DMS 273 (cell line): ENCODE measurements at regions not wholly inside any gene's neighbourhood (a gene's known extent, or its start where the extent isn't known, plus 50 kb on each side); places are given as distances from the start of the nearest gene placed in this dataset.
A peak's percentile ranks its signal among the peaks of the same experiment; 100 is the strongest.

ENCODE experiments used
- DNase-seq: peaks from one replicate; lab custom pipeline; 2025; ENCODE audit not compliant: unreplicated experiment; lab: John Stamatoyannopoulos, UW

DNA sequence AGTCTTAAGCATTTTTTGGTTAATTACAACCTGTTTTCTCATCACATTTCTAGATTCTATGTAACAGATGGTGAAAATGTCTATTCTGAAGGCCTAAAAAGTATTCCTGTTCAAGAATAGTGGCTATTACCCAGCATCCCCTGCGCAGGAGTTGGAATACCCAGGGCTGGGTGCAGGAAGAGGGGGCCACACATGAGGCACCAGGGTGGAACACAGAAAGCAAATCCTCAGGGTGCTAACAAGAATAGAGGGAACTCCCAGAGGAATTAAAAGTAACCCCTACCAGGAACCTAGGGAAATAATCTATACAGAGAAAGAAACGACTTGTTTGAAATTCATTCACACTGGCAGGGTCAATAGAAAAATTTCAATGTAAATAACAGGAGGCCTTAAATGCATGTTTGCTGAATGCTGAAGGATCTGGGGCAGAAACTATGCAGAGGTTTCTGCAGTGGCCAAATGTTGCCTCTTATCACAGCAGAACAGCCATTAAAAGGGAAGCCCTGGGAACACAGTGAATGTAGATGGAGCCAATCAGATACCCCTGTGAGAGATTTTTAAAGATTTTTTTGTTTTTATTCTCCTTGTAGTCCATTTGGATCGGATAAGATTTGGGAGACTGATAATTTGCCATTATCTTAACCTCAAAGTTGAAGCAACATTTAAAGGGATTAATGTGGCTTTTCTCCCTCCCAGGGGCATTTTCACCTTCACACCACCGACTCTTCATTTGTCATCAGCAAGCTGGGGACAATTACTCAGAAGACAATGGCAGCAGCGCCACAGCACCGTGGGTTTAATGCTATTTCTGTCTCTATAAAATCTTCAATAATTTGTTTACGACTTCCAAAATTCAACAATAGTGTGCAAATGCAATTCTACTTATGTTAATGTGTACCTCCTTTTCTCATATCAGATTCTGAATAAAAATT, 196.0 kb upstream of the PSMD7 start:
- DNase-seq = no peak

DNA sequence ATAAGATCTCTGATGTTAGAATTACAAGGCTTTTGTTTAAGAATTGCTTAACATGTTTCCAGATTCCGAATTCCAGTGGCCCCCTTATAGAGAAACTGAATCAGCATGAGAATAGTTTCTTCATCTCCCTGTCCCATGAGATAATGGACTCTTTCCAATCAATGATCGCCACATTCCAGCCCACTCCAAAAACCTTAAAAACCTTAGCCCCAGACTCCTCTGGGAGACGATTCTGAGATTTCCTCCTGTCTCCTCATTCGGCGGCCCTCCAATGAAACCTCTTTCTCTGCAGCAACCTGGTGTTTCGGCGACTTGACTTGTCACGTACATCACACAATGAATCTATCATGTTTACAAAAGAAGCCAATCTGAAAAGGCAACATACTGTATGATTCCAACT, 197.1 kb upstream of the PSMD7 start:
- no peak for DNase-seq

DNA sequence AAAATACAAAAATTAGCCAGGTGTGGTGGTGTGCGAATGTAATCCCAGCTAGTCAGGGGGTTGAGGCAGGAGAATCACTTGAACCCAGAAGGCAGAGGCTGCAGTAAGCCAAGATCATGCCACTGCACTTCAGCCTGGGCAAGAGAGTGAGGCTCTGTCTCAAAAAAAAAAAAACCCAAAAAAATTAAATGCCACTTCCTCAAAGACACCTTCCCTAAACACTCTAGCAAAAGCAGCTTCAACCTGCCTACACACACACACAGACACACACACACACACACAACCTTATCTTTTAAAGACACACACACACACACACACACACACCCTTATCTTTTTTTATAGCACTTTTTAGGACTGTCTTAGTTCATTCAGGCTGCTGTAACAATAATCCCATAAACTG, 201.7 kb upstream of the PSMD7 start:
- no peak for DNase-seq

DNA sequence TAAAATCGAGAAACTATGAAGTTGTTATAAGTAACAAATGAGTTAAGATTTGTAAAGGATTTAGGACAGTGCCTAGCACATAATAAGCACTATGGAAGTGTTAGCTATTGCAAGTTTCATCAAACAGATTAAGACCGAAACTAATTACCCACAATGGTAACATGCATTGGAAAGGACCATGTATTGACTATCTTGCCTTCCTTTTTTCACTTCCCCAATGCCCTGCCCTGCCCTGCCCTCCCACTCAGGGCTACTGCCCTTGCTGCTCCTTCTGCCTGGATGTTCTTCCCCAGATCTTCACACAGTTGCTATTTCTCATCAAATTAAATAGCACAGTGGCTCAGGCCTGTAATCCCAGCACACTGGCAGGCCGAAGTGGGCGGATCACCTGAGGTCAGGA, 202.1 kb upstream of the PSMD7 start:
- DNase-seq = no peak

DNA sequence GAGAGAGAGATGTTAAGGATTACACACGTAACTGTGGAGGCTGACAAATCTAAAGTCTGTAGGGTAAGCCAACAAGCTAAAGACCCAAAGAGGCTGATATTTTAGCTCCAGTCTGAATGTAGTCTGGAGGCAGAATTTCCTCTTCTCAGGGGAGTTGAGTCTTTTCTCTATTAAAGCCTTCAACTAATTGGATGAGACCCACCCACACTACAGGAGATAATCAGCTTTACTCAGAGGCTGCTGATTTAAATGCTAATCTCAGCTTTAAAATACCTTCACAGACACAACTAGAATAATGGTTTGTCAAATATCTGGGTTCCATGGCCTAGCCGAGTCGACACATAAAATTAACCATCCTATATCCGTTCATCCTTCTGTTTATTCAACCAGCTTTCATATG, 204.3 kb upstream of the PSMD7 start:
- DNase-seq = no peak

DNA sequence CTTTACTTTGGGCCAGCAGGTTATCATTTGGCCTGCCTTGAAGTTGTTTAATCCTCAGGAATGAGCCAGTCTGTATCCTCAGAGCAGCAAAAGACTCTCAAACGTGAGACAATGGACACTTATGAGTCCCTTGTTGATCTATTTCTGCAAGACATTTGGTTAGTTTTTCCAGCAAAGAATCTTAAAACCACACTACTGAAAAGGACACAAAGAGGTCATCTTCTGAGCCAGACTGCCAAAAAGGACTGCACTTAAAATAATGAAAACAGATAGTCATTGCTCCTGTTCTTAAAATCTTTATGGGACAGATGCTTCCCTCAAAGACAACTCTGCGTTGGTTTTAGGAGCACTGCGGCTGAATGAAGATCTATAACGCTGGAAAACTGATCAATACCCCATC, 205.7 kb upstream of the PSMD7 start:
- DNase-seq = no peak

DNA sequence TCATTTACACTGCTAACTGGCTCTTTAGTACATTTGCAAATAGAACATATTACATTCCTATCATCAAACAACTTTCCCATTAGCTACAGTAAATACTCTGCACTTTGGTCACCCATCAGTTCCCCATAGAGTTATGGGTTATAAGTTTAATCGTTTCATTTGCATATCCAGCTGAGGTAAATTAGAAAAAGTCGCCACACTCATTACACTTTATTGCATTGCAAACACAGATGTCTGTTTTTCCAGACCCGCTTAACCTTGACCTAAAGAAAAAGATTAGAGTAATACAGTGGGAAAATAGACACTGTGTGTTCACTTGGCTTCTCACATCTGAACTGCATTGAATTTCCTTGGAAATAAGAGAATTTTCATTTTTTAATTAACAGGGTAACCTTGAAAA, 213.1 kb upstream of the PSMD7 start:
- DNase-seq = no peak

DNA sequence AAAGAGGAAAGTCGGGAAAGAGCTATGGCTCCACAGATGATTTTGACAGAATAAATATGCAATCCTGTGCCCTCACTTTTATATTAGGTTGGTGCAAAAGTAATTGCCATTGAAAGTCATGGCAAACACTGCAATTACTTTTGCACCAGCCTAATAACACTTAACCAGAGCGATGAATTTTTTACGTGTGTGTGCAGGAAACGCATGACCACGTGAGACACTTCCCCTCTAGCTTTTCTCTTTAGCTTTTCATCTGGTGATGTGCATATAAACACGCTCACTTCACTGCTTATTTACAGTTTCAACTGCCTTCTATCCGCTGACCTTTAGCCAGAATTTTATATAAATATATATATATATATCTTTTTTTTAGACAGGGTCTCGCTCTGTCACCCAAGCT, 216.3 kb upstream of the PSMD7 start:
- no peak for DNase-seq

DNA sequence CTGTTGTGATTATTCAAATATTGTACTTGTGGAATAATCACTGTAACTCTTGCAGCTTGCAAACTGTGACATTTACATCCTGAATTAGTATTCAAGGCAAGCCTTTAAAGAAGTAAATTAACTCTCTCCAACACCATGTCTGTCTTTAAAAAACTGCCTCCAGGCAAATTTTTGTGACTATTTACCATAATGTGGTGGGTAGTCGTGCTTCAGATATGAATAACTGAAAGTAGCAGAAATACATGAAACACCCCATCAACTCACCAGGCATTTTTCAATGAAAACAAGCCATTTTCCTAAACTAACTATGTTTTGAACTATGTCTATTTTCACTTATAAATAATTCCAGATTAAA, 217.4 kb upstream of the PSMD7 start:
- no peak for DNase-seq

DNA sequence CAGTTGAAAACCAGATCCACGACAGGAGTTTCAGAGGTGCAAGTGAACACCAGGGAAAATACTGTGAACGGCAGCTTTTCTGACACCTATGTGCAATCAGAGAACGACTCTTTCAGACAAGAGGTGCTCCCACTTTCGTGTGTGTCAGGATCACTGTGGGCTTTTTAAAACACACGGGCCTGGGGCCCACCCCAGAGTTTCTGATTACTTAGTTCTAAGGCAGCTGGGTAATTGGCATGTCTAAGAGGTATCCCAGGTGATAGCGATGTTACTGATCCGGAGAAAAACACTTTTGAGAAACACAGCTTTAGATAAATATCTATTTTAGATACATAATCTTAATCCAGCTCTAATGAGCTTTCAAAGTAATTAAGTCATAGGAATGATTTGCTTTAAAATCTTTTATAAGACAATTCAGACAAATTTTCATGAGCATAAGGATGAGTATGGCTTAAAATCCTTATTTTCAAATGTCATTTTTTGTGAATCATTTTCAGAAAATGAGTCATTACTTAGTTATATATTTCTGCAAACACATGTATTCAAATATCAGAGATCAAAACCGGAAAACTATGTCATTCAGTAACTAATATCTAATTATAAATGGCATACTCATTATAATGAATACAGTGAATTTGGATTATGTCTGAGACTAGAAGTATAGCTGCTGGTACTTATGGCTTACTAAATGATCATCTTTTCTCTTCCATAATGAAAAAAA, 217.9 kb upstream of the PSMD7 start:
- DNase-seq = no peak

DNA sequence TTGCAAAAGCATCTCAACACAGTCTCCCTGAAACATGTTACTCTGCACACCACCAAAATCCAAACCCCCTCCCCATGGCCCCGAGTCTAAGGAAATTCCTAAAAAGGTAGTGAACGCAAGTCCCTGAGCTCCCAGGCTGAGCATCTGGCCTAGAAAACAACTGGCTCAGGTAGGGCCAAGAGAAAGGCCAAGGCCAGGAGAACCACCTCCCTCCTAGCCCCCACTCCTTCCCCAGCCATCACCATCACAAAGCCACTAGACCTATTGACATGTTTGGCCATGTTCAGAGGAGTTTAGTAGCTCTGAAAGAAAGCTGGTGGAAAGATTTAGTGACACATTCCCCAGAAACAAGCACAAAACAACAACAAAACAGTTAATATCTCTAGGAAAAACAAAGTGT, 220.0 kb upstream of the PSMD7 start:
- no peak for DNase-seq

DNA sequence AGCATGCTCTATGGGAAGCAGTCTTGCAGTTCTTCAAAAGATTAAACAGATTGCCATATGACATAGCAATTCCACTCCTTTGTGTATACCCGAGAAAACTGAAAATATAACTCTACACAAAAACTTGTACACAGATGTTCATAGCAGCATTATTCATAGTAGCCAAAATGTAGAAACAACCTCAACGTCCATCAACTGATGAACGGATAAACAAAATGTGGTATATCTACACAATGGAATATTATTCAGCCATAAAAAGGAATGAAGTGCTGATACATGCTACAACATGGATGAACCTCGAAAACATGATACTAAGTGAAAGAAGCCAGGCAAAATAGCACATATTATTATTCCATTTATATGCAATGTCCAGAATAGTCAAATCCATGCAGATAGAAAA, 221.2 kb upstream of the PSMD7 start:
- no peak for DNase-seq

DNA sequence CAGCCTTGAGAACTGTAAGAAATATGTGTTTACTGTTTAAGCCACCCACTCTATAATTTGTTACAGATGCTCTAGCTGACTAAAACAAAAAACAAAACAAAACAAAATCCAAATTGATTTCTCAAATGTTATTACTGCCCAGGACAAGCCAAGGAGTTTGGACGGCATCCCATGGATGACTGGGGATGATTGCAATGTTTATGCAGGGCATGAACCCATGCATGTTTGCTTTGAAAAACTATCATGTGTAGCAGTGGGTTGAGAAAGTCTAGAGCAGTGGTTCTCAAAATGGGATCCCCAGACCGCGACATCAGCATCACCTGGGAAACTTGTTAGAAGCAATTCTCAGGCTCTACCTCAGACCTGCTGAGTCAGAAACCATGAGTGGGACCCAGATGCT, 223.2 kb upstream of the PSMD7 start:
- DNase-seq = no peak

DNA sequence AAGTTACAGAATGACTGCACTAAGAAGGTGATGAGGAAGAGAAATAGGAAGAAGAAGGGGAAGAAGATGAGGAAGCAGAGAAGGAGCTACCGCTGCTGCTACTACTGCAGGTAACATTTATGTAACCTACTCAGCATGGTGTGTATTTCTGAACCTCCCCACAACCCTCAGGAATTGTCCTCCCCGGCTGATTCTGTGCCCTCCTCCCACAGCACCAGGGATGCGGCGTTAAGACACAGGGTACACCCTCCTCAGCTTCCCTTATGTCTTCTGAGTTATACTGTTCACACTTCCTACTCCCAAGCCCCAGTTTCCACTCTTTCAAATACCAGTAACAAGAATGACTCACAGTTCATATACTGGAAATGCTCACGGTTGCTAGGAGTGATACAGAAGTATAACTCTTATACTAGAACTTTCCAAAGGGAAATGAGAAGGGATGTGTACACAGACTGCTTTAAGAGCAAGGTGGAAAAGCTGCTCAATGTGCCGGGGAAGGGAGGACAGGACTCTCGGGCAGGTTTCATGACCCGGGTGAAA, 224.5 kb upstream of the PSMD7 start:
- no peak for DNase-seq

DNA sequence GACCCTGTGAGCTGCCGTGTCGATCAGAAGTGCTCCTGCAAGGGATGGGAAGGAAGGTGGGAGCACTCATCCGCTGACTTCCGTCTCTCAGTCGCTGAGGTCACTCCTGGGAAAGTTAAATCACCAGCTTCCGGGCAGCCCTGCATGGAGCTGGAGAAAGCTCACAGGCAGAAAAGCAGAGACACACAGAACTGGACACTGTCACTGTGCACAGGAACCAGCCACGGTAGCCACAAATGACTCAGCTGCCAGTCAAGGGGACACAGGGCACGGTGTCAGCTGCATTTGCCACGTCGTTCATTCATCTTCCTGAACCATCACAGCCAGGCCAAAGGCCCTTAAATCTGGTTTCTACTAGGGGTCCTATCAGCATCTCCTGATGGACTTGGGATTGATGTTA, 226.4 kb upstream of the PSMD7 start:
- no peak for DNase-seq

DNA sequence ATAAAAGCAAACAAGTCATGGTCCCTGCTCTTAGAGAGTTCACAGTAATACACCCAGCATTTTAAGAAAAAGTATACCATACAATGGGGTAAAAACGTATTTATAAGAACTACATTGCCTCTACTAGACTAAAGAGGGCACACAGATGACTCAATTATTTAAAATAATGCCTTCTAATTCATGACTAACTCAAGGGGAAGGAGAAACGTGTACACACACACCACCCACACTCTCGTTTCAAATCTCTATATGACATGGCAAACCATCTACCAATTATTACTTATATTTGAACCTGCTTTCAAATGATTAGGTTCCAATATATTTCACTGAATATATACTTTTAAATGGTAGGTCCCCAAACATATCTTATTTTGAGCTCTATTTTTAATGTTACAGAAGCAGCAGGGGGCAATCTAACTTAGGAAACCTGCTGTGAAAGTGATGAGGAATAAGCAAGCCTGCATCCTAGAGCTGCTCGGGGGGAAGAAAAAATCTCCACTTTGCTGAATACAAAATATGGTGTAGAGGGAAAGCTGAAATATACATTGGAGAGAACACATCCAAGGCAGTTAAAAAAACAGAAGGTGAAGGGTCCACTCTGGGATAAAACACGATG, 232.4 kb upstream of the PSMD7 start:
- peak; percentile 11 for DNase-seq

DNA sequence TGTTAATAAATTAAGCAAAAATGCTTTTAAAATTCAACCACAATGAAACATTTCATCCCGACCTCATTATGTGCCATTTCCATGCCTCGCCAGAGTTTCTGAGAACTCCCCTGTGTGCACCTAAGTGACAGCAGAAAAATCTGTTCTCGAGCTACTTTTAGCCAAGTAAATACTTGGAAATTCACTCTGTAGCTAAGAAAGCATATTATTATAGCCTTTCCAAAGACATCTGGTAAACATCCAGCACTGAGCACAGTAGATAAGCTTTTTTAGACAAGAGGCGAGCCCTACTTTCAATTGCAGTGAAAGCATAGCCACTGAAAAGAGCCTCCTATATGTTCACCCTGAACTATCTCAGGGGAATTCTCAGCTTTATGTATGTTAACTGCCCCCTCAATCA, 242.8 kb upstream of the PSMD7 start:
- DNase-seq = no peak

DNA sequence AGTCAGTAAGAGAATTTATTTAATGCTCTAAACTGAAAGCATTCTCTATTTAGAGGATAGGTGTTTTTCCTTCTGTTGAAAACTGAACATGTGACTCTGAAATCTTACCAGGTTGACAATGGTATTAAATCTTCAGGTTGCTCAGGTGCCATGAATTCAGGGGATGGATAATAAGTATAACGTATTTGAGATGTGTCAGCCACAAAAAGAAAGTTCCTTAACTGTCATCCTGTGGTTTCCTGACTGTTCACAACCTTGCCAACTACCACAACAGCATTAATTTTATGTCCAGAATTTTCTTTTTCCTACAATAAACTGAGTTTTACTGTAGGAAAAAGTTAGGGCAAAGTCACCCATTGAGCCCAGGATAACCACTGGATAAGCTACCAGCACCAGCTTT, 243.3 kb upstream of the PSMD7 start:
- no peak for DNase-seq

DNA sequence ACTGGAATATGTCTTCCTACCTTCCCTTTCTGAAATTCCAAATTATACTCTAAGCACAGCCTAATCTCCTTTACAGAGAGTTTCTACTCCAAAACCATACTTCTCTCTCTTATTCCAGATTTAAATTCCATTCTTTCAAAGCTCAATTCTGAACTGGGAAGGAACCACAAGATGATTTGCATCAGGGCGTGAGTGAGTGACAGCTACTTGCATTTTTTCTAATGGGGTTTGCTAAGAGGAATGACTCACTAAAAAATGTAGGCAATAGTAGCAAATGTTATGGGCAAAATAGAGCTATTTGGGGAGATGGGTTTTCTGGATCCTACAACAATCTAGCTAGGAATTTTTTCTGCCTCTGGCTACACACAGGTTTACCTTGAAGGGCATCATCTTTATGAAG, 244.6 kb upstream of the PSMD7 start:
- no peak for DNase-seq

DNA sequence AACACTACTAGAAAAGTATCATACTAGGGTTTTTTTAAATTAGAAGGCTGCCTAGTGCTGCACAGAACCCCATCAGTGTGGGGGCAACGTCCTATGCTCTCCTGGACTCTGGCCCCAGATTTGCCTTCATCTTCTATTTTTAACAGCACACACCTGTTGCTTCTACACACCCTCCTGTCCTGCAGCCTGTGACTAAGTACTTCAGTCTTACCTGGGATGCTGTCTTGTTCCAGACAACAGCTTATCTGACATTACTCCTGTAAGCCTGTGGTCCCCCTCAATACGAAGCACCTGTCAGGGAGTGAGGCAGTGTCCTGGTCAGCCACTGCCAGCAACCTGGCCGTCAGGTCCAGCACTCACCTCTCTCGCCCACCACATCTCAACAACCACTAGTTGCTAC, 247.6 kb upstream of the PSMD7 start:
- no peak for DNase-seq

DNA sequence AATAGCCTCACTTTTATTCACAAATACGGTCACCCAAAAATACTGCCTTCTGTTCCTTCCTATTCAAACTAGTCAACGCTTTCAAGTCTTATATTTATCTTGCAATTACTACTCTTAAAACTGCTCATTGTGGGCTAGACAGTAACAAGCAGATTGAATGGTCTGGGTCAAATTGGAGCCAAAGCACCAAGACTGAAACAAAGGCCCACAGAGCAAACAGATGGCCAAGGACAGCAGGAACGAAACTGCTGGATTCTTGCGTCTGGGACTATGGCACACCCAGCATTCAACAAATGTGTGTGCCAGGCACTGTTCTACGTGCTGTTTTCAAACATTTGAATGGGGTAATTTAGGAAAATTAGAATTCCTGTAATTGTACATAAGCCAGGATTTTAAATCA, 250.1 kb upstream of the PSMD7 start:
- peak; percentile 34 for DNase-seq

DNA sequence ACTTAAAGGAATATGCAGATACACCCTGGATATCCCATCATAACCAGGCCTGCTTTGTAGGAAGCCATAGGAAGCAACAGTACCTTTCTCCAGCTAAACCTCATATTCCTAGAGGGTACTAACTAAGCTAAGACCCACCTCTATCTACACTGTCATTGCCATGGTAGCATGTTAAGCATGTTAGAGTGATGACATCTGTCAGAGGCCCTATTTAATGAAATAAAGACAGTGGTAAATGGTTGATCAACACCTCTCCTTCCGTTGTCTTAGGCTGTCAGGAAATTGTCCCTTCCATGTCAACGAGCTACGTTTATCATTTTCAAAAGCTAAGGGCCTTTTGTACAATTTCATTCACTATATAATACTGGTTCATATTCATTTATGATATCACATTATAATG, 251.1 kb upstream of the PSMD7 start:
- DNase-seq = no peak
